Loucy (cell line): ENCODE measurements at regions not wholly inside any gene's neighbourhood (a gene's known extent, or its start where the extent isn't known, plus 50 kb on each side); places are given as distances from the start of the nearest gene placed in this dataset.

Source experiments
- EZH2phosphoT487 ChIP-seq: fragments of 200-600 bp; IDR thresholded peaks from 2 replicates; pipeline ENCODE4 v1.6.1; 2018; ENCODE audit warnings: antibody characterized with exemption, mild to moderate bottlenecking, moderate library complexity, borderline replicate concordance
- TF ChIP-seq, protein P1 (sequence below): fragments of 200-600 bp; sonication (generic); conservative IDR thresholded peaks from 2 replicates; pipeline ENCODE4 v1.5.1; 2014; ENCODE audit warnings: mild to moderate bottlenecking, antibody characterized with exemption, low read length

DNA sequence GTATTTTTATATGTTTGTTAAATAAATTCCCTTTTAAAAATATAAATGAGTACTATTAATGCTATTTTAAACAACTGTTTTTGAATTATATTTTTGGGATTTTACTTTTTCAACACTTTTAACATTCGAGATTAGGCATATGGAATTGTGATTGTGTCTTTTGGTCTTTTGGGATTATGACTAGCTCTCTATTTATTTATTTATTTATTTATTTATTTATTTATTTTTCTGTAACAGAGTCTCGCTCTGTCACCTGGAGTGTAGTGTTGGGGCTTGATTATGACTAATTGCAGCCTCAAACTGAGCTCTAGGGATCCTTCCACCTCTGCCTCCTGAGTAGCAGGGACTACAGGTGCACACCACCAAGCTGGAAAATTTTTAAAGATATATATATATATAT, 1101.6 kb downstream of the FAM133A start:
- TF ChIP-seq, protein P1, sequence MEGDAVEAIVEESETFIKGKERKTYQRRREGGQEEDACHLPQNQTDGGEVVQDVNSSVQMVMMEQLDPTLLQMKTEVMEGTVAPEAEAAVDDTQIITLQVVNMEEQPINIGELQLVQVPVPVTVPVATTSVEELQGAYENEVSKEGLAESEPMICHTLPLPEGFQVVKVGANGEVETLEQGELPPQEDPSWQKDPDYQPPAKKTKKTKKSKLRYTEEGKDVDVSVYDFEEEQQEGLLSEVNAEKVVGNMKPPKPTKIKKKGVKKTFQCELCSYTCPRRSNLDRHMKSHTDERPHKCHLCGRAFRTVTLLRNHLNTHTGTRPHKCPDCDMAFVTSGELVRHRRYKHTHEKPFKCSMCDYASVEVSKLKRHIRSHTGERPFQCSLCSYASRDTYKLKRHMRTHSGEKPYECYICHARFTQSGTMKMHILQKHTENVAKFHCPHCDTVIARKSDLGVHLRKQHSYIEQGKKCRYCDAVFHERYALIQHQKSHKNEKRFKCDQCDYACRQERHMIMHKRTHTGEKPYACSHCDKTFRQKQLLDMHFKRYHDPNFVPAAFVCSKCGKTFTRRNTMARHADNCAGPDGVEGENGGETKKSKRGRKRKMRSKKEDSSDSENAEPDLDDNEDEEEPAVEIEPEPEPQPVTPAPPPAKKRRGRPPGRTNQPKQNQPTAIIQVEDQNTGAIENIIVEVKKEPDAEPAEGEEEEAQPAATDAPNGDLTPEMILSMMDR = no peak
- no peak for TF ChIP-seq EZH2phosphoT487
